Colonic mucosa (tissue), 4 donors: ENCODE measurements at regions not wholly inside any gene's neighbourhood (a gene's known extent, or its start where the extent isn't known, plus 50 kb on each side); places are given as distances from the start of the nearest gene placed in this dataset.
"Not testable (repeated sequence)": the region's sequence is repeated elsewhere in the genome, so short reads cannot be mapped to it uniquely, and the experiment has no call there.

Experiments
- DNase-seq: peaks from one replicate; pipeline ENCODE4 v3.0.0-alpha.2; 2020
- H3K27ac ChIP-seq: fragments of 200-600 bp; one replicate; pipeline ENCODE4 v1.8.0; 2021
- H3K27me3 ChIP-seq: fragments of 200-600 bp; one replicate; pipeline ENCODE4 v1.8.0; 2021
- H3K36me3 ChIP-seq: fragments of 200-600 bp; one replicate; pipeline ENCODE4 v1.8.0; 2021
- H3K4me1 ChIP-seq: fragments of 200-600 bp; one replicate; pipeline ENCODE4 v1.8.0; 2021; ENCODE audit warnings: mild to moderate bottlenecking
- H3K4me3 ChIP-seq: fragments of 200-600 bp; one replicate; pipeline ENCODE4 v1.8.0; 2021
- H3K9ac ChIP-seq, 2 donors: one replicate each; pipeline ENCODE4 v1.7.0; 2013; ENCODE audit warnings: control low read depth in 2 of 2, low read depth in 2 of 2, low read length in 2 of 2
- H3K9me3 ChIP-seq: fragments of 200-600 bp; one replicate; pipeline ENCODE4 v1.8.0; 2021
- CTCF ChIP-seq: fragments of 200-600 bp; IDR thresholded peaks from one replicate; pipeline ENCODE4 v1.8.0; 2022; ENCODE audit warnings: antibody characterized with exemption, mild to moderate bottlenecking
- intact Hi-C: fragments of 100-400 bp; cut with DNase I; formaldehyde crosslinking; loops from one replicate; pipeline ENCODE4 v1.14.1; 2022
- donor health status: healthy.
- donor health status: DM: no; HTN: no; CAD: no.
- donor health status: DM: no; HTN: no; CAD: no.

DNA sequence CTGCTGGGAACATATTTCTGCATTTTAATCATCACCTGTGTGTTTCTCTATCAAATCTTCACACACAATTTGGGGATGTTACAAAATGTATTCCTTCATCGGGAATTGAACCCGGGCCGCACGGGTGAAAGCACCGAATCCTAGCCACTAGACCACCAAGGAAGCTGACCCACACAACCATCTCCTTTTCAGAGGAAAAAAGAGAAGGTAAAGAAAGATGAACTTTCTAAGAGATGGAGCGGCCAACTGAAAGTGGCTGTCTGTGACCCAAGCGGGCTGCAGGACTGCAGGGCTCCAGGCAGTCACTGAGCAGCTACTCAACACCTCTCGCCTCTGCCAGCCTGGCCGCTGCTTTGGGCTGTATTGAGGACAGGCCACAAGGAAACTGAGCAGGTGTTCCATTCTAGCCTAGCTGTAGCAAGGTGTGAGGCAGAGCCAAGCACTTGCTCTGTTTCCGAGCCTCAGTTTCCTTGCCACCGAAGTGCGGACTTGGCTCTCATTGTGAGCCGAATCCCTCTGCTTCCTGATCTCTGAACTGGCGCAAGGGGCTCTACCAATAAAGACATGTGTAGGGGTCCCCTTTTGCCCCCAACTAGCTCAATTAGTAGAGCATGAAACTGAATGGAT, 156.9 kb upstream of the NBPF11 start:
- Histone ChIP-seq H3K9me3 (no peaks in the 10 kb centered on the region), H3K27me3 (peaks cover 22% of the 10 kb centered on the region), H3K36me3 (no peaks in the 10 kb centered on the region), H3K9ac (no peak overlapping the region), H3K27ac (no peak overlapping the region), H3K4me3 (no peak overlapping the region), H3K4me1 (no peaks in the 10 kb centered on the region)
- intact Hi-C loops: no loop called here
- no peak for TF ChIP-seq CTCF
- DNase-seq: no peak

GRCh38 chr1:148307583-148308185, 155.6 kb upstream of the NBPF11 start:
- Histone ChIP-seq H3K27me3 (peaks cover 22% of the 10 kb centered on the region), H3K9ac (no peak overlapping the region), H3K36me3 (no peaks in the 10 kb centered on the region), H3K4me3 (no peak overlapping the region), H3K9me3 (no peaks in the 10 kb centered on the region), H3K27ac (no peak overlapping the region), H3K4me1 (no peaks in the 10 kb centered on the region)
- DNase-seq: no peak
- intact Hi-C loops: no loop called here
- TF ChIP-seq CTCF: no peak

DNA sequence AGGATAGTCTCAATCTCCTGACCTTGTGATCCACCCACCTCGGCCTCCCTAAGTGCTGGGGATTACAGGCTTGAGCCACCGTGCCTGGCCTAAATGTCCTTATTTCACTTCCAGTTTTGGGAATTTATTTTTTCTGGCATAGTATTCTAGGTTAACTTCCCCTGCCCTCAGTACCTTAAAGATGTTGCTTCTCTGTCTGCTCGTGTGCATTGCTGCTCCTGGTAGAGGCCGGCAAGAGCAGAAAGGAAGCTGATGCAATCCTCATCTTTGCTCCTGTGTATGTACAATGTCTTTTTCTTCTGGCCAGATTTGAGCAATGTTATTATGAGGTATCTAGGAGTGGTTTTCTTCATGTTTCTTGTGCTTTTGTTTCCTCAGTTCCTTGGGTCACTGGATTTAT, 152.9 kb upstream of the NBPF11 start:
- H3K36me3 ChIP-seq, H3K4me3 ChIP-seq, H3K4me1 ChIP-seq, H3K27ac ChIP-seq, H3K9me3 ChIP-seq, DNase-seq, intact Hi-C loops, H3K9ac ChIP-seq: not testable (repeated sequence)
- H3K27me3 ChIP-seq: peaks cover 18% of the 10 kb centered on the region

DNA sequence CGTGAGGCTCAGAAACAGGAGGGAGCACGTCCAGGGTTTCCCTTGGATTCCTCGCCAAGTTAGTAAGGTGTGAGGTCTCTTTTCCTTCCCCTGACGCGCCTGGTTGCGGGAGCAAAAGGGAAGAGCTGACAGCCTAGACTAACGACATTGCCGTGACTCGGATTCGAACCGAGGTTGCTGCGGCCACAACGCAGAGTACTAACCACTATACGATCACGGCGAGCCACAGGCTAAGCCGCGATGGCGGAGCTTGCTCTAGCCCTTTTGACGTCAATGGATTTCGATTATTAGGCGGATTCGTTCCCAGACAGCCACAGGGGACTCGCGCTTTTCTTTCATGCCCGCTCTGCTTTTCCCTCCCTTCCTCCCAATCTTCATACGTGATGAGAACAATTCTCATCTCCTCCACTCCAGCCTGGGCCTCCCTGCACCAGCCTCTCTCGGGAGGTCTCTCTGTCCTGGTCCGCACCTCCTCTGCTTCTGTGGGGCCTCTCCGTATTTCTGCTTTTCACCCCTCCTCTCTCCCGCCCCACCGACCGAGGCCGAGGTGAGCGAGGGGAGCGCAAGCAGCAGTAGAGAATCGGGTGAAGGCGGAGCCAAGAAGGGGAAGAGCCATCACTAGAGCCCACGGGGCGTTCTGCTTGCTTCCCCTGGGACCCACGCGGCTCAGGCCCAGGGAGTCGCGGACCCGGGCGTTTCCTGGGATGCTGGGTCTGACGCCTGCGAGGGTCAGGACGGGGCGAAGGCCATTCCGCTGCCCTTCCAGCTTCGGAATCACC, 150.7 kb upstream of the NBPF11 start:
- intact Hi-C loops, H3K27ac ChIP-seq, H3K4me1 ChIP-seq, H3K27me3 ChIP-seq, H3K36me3 ChIP-seq, H3K9ac ChIP-seq, H3K9me3 ChIP-seq: not testable (repeated sequence)
- peak overlapping the region; percentile 26 for H3K4me3 ChIP-seq
- DNase-seq: peak; percentile 82

GRCh38 chr1:148297852-148298251, 145.8 kb upstream of the NBPF11 start:
- H3K27me3 ChIP-seq, H3K27ac ChIP-seq, H3K9me3 ChIP-seq, H3K9ac ChIP-seq, DNase-seq, H3K4me1 ChIP-seq, H3K36me3 ChIP-seq, H3K4me3 ChIP-seq, intact Hi-C loops: not testable (repeated sequence)

- H3K9me3 ChIP-seq: no peaks in the 10 kb centered on the region
- H3K4me3 ChIP-seq: no peak overlapping the region
- intact Hi-C loops: no loop called here
Observed at GRCh38 chr1:148296511-148296910, 144.4 kb upstream of the NBPF11 start.

More at GRCh38 chr1:148296511-148296910, 144.4 kb upstream of the NBPF11 start:
- Histone ChIP-seq H3K4me1 (no peaks in the 10 kb centered on the region), H3K9ac (no peak overlapping the region), H3K36me3 (no peaks in the 10 kb centered on the region), H3K27me3 (no peaks in the 10 kb centered on the region), H3K27ac (no peak overlapping the region)
- TF ChIP-seq CTCF: no peak
- DNase-seq: no peak
